ENCODE measurements at regions not wholly inside any gene's neighbourhood (a gene's known extent, or its start where the extent isn't known, plus 50 kb on each side); places are given as distances from the start of the nearest gene placed in this dataset.
A peak's percentile ranks its signal among the peaks of the same experiment; 100 is the strongest.
"Not testable (repeated sequence)": the region's sequence is repeated elsewhere in the genome, so short reads cannot be mapped to it uniquely, and the experiment has no call there.

DNA sequence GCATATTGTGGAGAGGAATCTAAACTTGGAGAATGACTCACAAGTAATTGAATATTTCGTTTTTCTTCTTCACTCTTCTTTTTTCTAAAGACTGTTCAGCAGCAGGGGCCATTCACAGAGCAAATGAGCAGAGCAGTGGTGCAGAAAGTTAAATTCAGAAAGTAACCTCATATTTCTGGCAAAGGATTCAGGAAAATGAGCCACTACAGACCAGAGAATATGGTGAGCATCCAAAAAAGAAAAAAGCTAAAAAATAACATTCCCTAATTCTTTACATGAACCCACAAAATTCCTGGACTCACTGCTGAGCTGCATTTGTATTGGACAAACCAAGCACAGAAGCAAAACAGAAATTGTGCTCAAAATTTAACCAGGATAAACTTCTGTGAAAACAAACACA is 1486.8 kb upstream of the C9orf72 start:
- no peak for DNase-seq

DNA sequence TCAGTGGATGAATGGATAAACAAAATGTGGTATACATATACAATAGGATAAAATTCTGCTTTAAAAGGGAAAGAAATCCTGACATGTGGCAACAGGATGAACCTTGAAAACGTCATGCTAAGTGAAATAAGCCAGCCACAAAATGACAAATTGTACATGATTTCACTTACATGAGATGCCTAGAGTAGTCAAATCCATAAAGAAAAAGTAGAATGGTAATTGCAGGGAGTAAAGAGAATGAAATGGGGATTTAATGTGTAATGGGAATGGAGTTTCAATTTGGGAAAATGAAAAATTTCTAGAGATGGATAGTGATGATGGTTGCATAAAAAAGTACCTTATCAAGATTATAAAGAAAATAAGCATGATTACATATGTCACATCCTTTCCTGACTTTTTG is 1489.2 kb upstream of the C9orf72 start:
- no peak for DNase-seq

DNA sequence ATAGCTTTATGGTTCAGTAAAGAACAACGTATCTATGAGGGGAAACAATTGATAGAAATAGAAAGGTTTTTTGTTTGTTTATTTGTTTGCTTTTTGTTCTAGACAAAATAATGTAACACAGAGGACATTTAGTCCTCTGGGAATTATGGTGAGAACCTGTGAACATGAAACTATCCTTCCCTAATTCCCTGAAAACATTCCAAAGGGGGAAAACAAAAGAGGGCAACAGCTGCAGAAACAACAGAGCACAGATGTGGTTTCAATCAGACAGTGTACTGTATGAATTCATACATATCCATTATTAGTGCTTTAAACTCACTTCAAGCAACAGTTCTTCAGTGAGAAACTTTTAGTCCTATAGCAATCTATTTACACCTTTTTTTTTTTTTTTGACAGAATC is 1489.8 kb upstream of the C9orf72 start:
- no peak for DNase-seq

DNA sequence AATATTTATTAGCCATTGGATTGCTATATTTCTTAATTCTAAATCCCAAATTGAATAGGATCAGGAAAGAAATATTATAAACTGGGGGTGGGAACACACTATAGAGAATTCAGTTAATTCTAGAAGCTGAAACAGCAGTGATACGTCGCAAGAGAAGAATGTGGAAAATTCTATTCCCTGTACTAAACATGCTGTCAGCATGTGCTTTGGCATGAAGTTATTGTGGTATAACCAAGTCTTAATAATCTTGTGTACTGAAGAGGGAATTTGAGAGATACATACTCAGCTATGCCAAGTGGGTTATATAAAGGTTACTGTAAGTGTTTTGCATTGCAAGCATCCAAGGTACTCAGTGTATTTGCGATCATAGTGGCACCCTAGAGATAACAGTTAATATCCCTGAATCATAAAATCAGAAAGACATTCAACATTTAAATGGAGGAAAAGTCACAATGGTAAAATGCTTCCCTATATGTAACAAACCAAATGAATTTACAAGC is 1492.9 kb upstream of the C9orf72 start:
- no peak for DNase-seq

DNA sequence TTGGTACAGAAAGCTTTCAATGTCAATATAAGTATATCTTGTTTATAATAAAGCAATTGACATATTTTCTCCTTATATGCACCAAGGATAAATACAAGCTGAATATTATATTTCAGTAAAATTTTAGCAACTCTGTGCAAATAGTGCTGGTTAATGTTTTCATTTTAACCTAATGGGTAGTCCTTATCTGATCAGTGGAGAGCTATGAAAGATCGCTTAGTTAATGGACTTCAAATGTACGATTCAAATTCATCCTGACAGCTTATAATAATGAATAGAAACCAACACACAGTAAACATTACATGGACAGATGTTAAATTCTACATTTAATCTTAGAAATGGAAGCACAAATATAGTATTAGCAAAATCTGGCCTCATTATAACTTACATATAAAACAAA is 1495.2 kb upstream of the C9orf72 start:
- no peak for DNase-seq

DNA sequence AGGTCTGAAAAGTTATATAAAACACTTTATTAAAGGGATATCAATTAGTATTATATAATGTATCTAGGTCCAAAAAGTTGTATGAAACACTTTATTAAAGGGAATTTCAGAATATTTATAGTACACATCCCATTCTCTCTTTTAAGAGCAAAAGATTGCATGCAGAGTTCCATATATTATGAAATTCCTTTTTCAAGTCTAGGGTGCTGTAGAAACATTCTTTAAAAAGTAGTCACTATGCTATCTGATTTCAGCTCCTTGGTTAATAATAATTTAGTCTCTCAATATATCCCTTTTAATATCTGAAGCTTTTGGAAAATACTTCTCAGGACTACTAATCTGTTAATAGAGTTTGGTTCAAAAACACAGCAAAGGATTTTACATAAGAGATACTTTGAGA is 1496.1 kb upstream of the C9orf72 start:
- no peak for DNase-seq

DNA sequence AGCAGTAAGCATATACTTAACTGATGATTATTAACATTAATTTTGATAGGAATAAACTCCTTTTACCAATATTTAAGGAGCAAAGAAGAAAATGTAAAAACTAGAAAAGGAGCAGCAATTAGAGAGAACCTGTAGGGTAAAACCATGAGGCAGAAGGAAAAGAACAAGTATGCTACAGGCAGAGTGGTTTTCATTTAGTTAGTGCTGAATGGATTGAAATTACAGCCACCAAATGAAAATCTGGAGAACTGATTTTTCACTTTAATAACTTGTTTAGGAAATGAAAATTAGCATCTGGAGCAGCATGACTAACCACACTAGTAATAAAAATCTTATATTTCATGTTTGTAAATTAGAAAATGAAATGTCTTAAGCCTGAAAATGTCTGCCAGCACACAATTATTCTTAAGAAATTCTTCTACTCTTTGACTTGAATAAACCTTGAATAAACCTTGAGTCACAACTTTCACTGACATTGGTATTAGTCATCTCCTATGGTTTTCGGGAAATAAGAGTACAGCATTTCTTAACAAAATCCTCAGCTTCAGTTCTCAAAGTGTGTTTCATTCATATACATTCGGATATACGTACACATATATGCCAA is 1504.9 kb upstream of the C9orf72 start:
- peak; percentile 36 for DNase-seq

DNA sequence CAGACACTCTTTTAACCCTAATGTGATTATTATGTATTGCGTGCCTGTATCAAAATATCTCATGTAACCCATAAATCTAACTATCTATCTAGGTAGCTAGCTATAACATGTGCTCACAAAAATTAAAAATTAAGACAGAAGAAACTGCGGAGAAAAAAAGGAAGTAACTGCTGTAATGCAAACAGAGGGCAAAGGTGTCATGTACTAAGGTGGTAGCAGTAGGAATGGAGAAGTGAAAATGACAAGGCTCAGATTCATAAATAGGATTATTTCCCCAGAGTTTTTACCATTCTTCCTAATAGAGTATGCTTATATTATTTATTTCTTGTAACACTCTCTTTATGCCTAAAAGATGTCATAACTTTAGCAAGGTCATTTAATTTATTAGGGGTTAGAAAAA is 1527.5 kb upstream of the C9orf72 start:
- DNase-seq: no peak

DNA sequence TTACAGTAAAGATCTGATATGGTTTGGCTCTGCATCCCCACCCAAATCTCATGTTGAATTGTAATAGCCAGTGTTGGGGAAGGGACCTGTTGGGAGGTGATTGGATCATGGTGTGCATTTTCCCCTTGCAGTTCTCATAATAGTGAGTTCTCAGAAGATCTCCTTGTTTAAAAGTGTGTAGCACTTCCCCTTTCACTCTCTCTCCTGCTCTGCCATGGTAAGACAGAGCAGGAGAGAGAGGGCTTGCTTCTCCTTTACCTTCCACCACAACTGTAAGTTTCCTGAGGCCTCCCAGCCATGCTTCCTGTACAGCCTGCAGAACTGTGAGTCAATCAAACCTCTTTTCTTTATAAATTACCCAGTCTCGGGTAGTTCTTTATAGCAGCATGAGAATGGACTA is 1530.9 kb upstream of the C9orf72 start:
- not testable (repeated sequence) for DNase-seq

DNA sequence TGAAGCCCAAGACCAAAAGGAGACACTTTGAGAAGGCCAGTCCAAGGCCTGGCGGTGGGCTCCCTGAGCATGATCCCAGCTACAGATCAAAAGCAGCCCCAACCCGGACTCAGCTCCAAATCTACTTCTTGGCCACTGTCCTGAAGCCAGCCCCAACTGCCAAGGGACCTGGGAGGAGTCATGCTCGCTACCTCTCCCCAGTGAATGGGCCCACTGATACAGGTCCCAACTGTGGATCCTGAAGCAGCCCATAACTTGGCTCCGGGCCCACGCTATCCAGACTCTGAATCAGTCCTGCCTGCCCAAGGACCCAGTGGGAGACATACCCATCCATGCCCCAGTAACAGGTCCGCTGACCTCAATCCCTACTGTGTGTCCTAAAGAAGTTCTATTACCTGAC is 1545.3 kb upstream of the C9orf72 start:
- no peak for DNase-seq

DNA sequence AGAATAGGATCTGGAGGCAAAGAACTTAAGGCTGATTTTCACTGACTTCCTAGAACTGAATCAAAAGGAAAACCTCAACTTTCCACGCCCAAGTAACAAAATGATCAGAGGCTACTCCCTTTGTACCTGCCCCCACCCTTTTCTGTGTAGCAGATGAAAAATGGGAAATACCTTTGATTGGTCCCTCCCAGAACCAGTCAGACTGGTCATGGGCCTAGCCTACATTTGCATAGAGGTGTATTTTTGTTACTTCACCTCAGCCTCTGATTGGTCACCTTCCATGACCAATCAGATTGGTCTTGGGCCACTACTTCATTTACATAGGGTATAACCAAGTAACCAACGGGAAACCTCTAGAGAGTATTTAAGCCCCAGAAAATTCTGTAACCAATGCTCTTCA is 1553.5 kb upstream of the C9orf72 start:
- DNase-seq: no peak

DNA sequence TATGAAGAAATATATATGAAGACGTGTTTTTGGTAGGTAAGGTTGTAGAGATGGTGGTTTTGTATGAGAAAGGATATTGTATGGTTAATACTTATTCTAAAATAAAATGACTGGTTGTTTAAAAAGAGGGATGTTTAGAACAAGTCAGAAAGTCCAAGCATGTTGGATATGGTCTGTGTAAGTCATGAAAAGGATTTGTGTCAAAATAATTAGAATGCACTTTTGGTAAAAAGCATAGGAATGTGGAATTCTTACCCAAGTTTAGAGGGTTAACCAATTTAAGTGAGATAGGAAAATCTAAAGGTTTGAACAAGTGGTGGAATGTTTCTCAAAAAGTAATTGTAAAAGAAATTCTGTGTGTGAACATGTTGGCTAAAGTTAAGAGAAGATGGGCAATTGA is 1556.5 kb upstream of the C9orf72 start:
- no peak for DNase-seq

DNA sequence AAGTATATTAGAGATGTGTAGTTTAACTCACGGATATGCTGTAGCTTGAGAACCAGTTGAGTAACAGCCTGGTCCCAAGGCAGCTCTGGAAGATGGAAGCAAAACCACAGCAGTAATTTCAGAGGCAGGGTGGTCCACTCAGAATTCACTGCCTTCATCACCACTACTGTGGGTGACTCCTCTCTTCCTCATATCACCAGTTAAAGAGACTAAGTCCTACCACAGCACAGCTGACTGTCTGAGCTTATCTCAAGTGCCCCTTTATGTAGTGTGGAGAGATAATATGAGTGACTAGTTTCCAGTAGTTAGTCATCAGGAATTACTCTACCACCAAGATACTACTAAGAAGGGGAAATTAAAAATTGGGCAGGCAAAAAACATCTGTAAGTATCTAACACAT is 1571.2 kb upstream of the C9orf72 start:
- DNase-seq: no peak

DNA sequence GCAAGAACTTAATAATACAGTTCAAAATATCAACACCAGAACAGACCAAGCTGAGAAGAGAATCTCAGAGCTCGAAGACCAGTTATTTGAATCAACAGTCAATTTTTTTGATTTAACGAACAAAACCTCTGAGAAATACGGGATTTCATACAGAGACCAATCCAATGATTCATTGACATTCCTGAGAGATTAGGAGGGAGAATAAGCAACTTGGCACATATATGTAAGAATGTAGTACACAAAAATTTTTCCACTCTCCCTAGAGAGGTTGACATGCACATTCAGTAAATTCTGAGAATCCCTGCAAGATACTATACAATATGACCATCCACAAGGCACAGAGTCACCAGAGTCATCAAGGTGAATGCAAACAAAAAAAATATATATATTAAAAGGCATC is 1577.3 kb upstream of the C9orf72 start:
- no peak for DNase-seq

DNA sequence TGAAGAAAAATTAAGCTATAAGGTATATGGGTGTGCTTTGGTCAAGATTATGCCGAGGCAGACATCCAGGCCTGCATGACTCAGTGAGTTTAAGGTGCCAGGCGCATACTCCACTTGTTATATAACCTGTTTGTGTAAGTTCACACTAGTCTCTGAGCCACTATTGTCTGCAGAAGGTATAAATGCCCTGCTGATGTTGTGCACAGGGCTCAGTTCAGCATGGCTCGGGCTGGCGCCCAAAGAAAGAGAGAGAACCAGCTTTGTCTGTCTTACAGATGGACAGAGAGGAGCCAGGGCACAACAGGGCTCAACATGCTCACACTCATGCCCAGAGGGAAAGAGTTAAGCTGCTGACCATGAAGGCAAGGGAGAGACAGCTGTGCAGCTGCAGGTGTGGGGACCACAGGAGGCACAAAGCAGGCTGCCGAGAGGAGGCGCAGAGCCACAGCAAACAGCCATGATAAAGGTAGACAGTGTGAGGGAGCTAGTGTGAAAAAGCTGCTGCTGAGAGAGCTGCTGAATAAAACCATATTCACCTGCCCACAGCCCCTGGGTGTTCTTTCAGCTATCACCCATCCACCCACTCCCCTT is 1587.6 kb upstream of the C9orf72 start:
- no peak for DNase-seq

DNA sequence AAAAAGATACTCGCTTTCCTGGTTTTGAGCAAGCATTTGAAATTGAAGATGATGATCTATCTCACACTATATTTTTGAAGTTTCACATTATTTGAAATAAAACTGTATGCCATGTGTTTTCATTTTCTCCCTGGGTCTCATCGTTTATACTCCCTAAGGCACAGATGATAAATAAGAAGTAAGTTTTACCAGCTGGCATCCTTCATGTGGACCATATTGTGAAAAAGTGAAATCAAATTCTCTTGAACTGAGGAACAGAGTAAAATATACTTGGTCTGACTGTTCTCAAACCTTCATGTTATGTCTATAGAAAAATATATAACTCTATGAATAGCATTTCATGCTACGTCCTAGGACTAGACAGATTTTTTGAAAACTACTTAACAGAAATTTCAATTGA is 1600.9 kb upstream of the C9orf72 start:
- DNase-seq: no peak

DNA sequence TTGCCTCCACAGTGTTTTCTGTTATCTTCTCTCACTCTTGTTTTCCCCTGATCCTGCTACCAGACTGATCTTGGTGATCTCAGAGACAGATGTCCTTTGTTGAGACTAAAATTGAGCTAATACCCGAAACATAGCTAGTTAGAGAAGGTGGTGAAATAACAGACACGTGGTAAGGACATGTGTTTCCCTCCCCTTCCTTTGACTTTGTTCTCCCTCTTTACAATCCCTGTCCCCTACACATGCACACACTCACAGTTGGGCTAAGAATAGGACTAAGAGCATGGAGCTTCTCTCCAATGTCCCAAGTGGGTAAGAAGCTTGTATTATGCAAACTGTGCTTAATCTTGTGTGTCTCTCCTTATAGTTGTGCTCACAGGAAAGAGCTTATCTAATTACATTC is 1603.0 kb upstream of the C9orf72 start:
- DNase-seq: no peak

DNA sequence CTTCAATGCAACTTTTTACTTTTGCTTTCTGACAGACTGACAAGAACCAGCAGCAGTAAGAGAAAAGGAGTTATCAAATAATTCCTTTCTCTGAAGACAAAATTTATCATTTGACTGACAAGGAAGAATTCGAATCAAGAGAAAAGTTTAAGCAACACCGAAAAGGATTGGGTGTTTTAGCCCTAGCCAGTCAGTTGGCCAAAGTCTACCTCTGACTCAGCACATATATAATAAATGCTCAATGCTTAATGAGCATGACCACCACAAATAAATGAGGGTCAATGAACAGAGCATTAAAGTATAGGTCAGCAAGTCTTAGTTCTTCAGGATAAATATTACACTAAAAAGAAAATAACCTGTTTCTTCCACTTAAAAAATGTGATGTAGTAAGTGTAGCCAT is 1603.5 kb upstream of the C9orf72 start:
- no peak for DNase-seq

DNA sequence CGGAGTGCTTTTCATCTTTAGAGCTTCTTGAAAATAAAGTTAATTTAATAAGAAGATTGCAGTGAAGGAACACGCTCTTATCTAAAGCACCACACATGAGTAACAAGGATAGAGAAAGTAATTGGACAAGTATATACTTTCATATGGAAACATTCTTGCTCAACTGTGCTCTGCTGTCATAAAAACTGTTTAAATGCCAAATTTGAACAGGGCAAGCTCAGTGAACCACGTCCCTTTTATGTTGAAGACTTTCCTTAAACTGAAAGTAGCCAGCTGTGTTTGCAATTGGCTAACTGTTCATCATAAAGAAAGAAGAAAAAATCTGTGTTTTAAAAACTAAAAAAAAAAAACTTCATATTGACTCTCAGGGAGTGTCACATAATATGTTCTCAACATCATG is 1610.7 kb upstream of the C9orf72 start:
- DNase-seq: no peak

DNA sequence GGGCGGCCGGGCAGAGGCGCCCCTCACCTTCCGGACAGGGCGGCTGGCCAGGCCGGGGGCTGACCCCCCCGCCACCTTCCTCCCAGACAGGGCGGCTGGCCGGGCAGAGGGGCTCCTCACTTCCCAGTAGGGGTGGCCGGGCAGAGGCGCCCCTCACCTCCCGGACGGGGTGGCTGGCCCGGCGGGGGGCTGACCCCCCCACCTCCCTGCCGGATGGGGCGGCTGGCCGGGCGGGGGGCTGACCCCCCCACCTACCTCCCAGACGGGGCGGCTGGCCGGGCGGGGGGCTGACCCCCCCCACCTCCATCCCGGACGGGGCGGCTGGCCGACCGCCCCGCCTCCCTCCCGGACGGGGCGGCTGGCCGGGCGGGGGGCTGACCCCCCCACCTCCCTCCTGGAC is 1615.5 kb upstream of the C9orf72 start:
- DNase-seq: not testable (repeated sequence)

DNA sequence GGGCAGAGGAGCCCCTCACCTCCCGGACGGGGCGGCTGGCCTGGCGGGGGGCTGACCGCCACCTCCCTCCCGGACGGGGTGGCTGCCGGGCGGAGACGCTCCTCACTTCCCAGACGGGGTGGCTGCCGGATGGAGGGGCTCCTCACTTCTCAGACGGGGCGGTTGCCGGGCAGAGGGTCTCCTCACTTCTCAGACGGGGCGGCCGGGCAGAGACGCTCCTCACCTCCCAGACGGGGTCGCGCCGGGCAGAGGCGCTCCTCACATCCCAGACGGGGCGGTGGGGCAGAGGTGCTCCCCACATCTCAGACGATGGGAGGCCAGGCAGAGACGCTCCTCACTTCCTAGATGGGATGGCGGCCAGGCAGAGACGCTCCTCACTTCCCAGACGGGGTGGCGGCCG is 1615.9 kb upstream of the C9orf72 start:
- DNase-seq: not testable (repeated sequence)

DNA sequence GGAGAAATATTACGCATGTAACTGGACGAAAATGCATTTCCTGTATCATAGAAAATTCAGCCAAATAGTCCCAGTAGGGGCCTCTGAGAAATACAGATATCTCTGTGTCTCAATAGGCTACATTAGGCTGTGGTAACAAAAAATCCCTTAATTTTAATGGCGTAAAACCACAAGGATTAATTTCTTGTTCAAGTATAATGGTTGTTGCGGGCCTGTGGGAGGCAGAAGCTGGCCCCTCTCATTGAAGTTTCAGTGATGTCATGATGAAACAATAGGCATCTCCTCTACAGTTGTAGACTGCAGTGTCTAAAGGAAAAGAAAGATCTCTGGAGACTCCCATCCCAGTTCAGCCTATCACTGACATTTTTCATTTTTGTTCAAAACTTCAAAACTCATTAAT is 1625.6 kb upstream of the C9orf72 start:
- DNase-seq: no peak

DNA sequence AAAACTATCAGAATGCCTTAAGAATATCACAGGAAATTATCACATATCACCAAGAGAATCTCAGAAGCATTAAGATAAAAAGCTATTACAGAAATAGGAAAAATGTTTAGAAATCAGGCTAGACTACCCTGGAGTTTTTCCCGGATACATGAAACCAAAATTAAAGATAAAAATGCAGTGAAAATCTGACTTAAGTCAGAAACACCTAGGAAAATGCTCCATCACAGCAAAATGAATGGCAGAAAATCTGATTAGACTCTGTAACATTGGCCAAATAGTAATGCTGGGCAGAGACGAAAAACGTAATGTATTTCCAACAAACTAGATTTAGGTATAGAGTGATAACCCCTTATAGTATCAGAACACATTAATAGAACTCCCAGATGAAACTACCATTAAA is 1626.7 kb upstream of the C9orf72 start:
- DNase-seq: no peak

DNA sequence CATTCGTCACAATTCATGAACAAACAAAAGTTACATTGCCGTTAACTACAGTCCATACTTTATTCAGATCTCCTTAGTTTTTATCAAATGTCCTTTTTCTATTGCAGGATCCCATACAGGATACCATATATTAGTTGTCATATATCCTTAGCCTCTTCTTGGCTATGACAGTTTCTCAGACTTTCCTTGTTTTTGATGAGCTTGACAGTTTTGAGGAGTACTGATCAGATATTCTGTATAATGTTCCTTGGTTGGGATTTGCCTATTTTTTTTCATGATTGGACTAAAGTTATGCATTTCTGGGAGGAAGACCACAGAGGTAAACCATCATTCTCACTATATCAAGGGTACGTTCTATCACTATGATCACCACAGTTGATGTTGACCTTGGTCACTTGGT is 1627.4 kb upstream of the C9orf72 start:
- DNase-seq: no peak

DNA sequence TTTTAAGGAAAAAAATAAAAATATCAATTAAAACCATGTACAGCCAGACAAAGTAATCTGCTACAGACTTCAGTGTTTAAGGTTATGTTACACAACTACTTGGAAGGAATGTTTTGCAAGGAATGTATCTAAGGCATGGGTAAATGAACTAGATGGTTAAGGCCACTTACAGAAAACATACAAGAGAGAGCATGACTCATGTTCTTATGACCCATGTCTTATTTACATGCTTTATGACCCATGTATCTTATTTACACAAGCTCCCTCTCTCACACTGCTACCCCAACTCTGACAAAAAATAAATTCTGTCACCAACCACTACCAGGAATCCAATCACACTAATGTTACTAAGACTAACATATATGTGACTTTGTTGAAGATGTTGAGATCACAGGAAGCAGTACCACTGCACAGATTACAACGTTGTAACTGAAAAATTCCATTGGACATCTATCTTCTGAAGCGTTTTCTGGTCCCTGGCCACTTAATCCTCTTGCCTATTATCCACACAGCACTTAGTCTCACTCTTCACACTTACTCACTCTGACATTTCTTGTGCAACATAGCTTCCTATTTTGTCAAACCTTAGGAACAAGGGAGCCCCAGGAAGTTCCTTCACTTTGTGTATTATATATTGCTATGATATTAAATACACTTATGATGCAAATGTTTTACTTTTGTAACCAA is 1630.1 kb upstream of the C9orf72 start:
- DNase-seq: no peak
